Hematopoietic multipotent progenitor cell treated with erythropoietin and hydrocortisone succinate and interleukin-3 and kit ligand, for 8 days (in vitro differentiated cells): ENCODE measurements at regions not wholly inside any gene's neighbourhood (a gene's known extent, or its start where the extent isn't known, plus 50 kb on each side); places are given as distances from the start of the nearest gene placed in this dataset.
"Not testable (repeated sequence)": the region's sequence is repeated elsewhere in the genome, so short reads cannot be mapped to it uniquely, and the experiment has no call there.

Experiments used
- DNase-seq: peaks from one replicate; pipeline ENCODE4 v3.0.0-alpha.2; 2015

GRCh38 chr5:15333091-15333490 is 166.9 kb upstream of the FBXL7 start:
- DNase-seq = no peak

DNA sequence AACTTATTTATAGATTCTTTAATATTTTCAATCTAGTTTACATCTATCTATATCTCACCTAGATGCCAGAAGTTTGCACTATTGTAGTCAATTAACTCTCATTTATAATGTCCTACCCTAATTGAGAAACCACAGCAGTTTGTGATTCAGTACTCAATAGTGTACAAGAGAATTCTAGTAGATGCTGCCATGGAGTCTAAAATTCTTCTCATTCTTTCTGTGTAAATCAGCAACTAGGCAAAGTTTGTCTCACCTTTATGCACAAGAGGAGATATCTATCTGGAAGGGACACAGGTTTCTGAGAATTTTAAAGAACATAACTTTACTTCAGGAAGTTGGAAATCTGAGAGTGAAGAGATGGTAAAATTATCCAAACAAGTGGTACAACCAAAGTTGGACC is 173.0 kb upstream of the FBXL7 start:
- no peak for DNase-seq

DNA sequence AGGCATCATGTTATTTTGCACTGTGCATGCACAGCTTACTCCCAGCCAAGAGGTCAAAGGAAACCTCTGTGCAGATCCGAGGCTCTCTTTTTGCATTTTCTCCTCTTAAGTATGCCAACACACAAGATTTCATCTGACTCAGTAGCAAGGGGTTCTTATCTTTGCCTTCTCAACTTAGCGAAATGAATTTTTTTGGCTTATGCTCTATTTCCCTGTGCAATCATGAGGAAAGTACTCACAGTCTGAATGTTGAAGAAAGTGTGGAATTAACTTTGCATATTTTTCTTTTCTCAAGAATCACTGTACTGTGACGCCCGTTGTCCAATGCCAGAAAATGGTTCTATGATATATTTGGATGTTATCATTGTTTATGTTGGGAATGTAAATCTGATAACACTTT is 173.5 kb upstream of the FBXL7 start:
- no peak for DNase-seq

- DNase-seq = no peak
These were observed 177.6 kb upstream of the FBXL7 start for GRCh38 chr5:15322421-15322820.

DNA sequence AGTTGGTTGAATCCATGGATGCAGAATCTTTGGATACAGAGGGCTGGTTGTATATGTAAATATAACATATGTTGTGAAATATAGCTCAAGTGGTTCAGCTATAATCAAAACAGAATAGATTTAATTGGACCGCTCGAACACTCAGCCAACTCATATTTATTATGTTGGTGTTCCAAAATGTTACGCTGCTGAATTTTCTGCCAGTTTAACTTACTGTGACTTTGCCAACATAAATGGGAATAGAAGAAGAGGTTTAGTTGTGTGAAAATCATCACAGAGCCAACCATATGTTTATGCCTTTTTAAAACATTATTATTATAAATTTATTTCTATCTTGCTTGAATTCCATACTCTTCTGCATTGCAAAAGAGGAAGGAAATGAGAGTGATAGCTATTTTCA is 178.2 kb upstream of the FBXL7 start:
- no peak for DNase-seq

DNA sequence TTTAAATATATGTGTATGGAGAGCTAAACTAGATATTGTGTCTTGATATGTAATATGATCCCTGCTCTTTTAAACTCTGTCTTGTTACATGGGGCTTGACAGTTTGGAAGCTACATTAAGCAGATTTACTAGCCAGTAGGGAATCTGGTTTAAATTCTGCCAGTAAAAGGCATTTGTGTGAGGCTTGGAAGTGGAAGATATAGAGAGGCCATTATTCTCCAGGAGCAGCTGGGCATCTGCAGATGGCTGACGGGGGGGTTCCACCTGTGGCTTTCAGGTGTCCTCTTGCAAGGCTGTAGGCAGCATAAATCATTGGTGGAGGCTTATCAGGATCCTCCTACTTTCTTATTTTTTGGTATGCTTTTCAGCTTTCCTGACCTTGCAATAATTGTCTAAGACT is 179.1 kb upstream of the FBXL7 start:
- DNase-seq = no peak

DNA sequence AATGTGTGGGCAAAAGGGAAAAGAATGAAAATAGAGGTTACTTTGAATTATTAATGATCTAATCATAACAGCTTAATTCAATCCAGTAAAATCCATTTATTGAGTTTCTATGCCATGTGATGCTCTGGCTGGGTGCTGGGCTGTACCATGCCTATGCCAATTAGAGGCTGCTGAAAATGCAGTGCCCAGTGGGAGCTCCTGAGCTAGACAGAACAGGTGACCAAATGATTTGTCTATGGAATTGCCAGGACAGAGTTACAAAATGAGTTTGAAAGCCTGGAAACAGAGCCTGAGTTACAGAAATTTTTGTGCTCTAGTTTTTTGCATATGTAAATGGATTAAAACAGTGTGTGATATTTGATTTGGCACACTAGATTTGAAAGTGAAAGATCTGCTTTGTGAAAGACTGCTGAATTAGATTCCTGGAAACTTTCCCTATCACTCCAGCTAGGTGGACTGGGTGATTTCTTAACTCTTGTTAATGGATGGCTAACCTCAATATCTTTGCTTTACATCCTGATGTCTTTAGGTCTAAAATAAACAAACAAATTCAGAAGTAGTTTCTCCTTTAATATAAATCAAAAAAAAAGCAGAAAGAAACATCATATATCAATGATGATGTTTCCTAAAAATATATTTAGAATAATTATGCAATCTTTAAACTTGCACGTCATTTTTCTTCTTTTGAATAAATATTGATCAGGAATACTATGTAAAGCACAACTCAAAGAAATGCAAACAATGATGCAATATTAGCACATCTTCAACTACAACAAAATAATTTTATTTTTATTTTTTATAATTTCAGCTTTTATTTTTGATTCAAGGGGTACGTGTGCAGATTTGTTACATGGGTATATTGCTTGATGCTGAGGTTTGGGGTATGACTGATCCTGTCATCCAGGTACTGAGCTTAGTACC is 194.8 kb upstream of the FBXL7 start:
- no peak for DNase-seq

GRCh38 chr5:15304066-15304731 is 195.8 kb upstream of the FBXL7 start:
- DNase-seq = no peak

GRCh38 chr5:15300141-15300540 is 199.8 kb upstream of the FBXL7 start:
- no peak for DNase-seq

- DNase-seq = no peak
These were observed 209.0 kb upstream of the FBXL7 start for GRCh38 chr5:15290953-15291352.

DNA sequence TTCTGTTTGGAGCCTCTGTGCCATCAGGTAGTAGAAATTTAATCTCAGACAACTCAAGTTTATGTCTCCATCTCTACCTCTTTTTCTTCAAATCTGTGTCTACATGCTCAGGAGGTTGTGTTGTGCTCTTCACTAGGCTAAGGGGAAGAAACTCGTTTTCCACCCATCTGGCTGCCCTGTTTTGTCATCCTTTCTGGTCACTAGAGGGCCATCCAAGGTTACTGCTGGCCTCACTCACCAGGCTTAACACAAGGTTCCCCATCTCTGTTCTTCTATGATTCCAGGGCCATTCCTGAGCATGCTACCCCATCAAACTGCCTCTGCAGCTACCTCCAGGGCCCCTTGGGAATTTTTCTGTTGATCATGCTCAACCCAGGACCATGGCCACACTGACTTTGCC is 213.3 kb upstream of the FBXL7 start:
- no peak for DNase-seq

DNA sequence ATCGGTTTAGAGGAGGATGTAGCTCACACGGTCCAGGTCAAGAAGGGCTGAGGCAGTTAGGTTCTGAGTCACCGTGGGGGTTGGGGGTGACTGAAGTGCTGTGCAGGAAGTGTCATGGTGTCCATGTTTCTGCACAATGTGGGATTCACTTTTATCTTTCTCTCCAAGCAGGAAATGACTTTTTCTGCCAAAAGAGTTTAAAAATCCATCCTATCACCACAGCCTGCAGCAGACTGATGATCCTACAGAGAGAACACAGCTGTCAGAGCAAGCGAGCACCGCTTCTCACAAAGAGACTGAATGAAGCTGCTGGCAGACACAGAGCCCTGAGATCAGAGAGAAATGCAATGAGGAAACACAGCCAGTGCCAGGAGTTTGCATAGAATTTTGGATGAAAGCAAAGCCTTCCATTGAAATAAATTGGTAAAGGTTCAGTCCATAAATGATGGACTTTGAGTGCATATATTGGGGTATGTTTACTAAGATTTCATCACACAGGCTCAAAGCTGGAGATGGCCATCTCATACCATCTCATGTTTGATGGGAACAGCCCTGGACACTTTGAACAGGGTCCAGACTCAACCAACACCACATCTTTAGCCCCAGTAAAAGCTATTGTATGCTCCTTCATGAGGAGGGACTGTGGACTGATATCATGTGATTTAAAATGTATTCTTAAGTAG is 213.9 kb upstream of the FBXL7 start:
- no peak for DNase-seq

GRCh38 chr5:15284706-15285105 is 215.3 kb upstream of the FBXL7 start:
- DNase-seq = no peak

- DNase-seq = no peak
These were observed 216.9 kb upstream of the FBXL7 start for GRCh38 chr5:15283076-15283475.

- no peak for DNase-seq
These were observed 217.4 kb upstream of the FBXL7 start for GRCh38 chr5:15282611-15283010.

DNA sequence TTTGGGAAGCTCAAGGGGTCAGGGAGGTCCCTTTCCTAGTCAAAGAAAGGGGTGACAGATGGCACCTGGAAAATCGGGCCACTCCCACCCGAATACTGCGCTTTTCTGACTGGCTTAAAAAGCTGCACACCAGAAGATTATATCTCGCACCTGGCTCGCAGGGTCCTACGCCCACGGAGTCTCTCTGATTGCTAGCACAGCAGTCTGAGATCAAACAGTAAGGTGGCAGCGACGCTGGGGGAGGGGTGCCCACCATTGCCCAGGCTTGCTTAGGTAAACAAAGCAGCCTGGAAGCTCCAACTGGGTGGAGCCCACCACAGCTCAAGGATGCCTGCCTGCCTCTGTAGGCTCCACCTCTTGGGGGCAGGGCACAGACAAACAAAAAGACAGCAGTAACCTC is 228.4 kb upstream of the FBXL7 start:
- DNase-seq = not testable (repeated sequence)

GRCh38 chr5:15267966-15268365 is 232.0 kb upstream of the FBXL7 start:
- no peak for DNase-seq

GRCh38 chr5:15266841-15267240 is 233.1 kb upstream of the FBXL7 start:
- no peak for DNase-seq

DNA sequence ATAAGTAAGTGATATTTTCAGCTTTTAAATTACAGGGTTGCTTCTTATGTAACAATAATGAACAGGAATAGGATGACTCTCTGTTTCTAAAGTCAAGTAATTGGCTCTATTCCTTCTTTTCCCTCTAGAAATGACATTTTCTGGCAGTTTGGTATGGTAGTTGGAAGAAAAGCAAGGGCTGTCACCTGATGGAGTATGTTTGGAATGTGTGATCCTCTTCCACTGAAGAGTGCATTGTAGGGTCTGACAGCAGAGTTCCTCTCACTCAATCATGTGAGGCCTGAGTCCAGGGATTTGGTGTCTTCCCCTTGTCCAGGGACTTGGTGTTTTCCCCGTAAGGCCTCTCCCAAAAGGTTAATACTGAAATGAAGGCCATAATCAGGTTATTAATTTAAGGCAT is 233.8 kb upstream of the FBXL7 start:
- DNase-seq = no peak

DNA sequence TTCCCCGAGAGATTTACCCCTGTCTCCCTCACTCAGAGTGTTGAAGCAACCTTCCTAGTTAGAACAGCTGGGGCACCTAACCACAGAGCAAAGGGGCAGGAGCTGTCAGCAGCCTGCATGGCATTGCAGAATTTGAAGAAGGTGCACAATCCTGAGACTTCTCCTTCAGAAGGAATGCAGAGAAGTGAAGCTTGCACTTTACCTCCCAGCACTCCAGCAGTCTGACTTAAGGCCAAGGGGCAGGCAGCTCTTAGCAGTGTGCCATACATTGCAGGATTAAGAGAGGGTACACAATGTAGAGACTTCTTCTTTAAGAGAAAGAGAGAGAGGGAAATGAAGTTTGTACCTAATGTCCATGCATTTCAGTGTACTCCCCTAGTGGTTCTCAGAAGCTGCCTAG is 236.0 kb upstream of the FBXL7 start:
- DNase-seq = no peak

- DNase-seq = no peak
These were observed 236.6 kb upstream of the FBXL7 start for GRCh38 chr5:15263406-15263805.

DNA sequence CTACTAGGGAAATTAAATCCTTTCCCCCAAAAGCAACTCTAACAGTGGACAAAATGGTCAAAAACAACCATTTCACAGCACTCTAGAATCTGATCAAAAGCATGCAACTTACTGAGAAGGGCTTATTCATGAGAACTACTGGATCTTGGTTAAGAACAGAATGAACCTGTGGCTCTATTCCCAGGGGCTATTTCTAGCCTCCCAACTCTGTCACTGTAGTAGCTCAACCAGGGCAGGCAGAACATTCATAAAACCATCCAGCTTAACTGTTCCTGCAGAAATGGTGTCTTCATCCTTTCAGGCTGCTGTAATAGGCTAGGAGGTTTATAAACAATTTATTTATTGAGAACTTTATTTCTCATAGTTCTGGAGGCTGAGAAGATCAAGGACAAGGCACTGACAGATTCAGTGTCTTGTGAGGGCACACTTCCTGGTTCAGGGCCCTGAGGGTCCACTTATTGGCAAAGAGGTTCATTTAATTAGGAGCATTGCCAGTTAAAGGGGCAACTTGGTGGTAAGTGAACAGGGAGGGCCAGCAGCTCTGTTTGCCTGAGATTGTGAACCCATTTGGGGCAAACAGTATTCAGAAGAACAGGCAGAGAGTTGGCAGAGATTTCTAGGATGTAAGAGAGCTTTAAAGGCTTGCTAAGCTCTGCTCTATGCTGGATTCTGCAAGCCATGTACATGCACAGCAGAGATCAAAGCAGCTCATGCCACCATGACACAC is 238.5 kb upstream of the FBXL7 start:
- no peak for DNase-seq
